Smooth muscle cell (in vitro differentiated cells): ENCODE measurements at regions not wholly inside any gene's neighbourhood (a gene's known extent, or its start where the extent isn't known, plus 50 kb on each side); places are given as distances from the start of the nearest gene placed in this dataset.

Experiments used
- DNase-seq: peaks from one replicate; lab custom pipeline; 2025; ENCODE audit not compliant: unreplicated experiment; lab: John Stamatoyannopoulos, UW
- H2AFZ ChIP-seq: fragments of 200-600 bp; sonication (generic); 2 replicates; pipeline ENCODE4 v1.6.0; 2016; ENCODE audit warnings: antibody characterized with exemption, low read depth, mild to moderate bottlenecking
- H3F3A ChIP-seq: fragments of 200-600 bp; sonication (generic); 2 replicates; pipeline ENCODE4 v1.6.0; 2017; ENCODE audit warnings: antibody characterized with exemption, low read depth
- H3K27ac ChIP-seq: fragments of 200-600 bp; sonication (generic); 2 replicates; pipeline ENCODE4 v1.5.1; 2016; ENCODE audit warnings: low read depth, mild to moderate bottlenecking
- H3K27me3 ChIP-seq: fragments of 200-600 bp; sonication (generic); 2 replicates; pipeline ENCODE4 v1.6.1; 2016; ENCODE audit warnings: low read depth, mild to moderate bottlenecking
- H3K36me3 ChIP-seq: fragments of 200-600 bp; sonication (generic); 2 replicates; pipeline ENCODE4 v1.5.1; 2016; ENCODE audit warnings: low read depth
- H3K4me1 ChIP-seq: fragments of 200-600 bp; sonication (generic); 2 replicates; pipeline ENCODE4 v1.5.1; 2016; ENCODE audit warnings: low read depth
- H3K4me2 ChIP-seq: fragments of 200-600 bp; sonication (generic); 2 replicates; pipeline ENCODE4 v1.6.0; 2016; ENCODE audit warnings: mild to moderate bottlenecking
- H3K4me3 ChIP-seq: fragments of 200-600 bp; sonication (generic); 2 replicates; pipeline ENCODE4 v1.5.1; 2016; ENCODE audit warnings: mild to moderate bottlenecking
- H3K79me2 ChIP-seq: fragments of 200-600 bp; sonication (generic); 2 replicates; pipeline ENCODE4 v1.6.0; 2016; ENCODE audit warnings: low read depth, mild to moderate bottlenecking
- H3K9ac ChIP-seq: fragments of 200-600 bp; sonication (generic); 2 replicates; pipeline ENCODE4 v1.6.0; 2016; ENCODE audit warnings: low read depth
- H3K9me3 ChIP-seq: fragments of 200-600 bp; sonication (generic); replicated peaks from 2 replicates; pipeline ENCODE4 v1.5.1; 2016; ENCODE audit warnings: low read depth
- H4K20me1 ChIP-seq: fragments of 200-600 bp; sonication (generic); 2 replicates; pipeline ENCODE4 v1.6.0; 2016; ENCODE audit warnings: low read depth
- WGBS: methylation state at CpG from one replicate; pipeline ENCODE4 v1.1.7; 2016; ENCODE audit warnings: low lambda C conversion rate; 5-methylcytosine and 5-hydroxymethylcytosine counted together
- TF ChIP-seq, protein P1 (sequence below): fragments of 200-600 bp; sonication (generic); IDR thresholded peaks from 2 replicates; pipeline ENCODE4 v1.5.1; 2017; ENCODE audit warnings: borderline replicate concordance, mild to moderate bottlenecking, antibody characterized with exemption; ENCODE audit not compliant: insufficient read depth, poor library complexity, severe bottlenecking

DNA sequence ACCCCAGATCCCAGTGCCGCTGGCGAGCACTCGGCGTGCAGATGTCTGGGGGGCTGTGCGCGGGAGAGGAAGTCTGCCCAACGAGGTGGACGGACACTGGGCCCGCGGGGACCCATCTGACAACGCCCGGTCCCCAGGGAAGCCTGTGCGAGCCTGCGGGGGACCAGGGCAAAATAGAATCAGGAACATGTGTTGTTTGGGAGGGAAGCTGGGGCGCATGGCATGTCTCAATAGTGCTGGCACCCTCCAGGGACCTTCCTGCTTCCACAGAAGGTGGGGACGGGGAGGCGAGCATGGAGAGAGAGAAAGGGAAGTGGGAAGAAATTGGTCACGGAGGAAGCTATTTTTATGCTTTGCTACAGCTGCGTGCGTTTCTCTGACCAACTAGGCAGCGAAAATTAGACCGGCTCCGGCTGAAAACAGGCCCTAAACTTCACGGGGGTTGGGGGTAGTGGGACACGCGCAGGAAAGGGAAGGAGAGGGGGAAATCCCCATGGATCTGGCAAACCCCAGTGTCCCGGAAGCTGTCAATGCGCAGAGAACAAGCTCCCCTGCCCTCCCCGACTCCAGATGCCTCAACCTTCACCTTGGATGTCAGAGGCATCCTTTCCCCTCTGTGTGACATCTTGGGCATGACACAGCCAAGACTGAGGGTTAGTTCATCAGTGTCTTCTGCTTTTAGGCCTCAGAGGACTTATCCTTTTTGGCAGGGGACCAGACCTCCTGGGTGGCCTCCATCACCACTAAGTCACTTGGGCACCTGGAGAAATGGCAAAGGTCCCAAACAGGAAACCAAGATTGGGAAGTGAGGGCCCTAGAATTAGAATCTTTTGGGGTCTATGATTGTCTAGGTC is 169.8 kb upstream of the BCOR start:
- TF ChIP-seq, protein P1, sequence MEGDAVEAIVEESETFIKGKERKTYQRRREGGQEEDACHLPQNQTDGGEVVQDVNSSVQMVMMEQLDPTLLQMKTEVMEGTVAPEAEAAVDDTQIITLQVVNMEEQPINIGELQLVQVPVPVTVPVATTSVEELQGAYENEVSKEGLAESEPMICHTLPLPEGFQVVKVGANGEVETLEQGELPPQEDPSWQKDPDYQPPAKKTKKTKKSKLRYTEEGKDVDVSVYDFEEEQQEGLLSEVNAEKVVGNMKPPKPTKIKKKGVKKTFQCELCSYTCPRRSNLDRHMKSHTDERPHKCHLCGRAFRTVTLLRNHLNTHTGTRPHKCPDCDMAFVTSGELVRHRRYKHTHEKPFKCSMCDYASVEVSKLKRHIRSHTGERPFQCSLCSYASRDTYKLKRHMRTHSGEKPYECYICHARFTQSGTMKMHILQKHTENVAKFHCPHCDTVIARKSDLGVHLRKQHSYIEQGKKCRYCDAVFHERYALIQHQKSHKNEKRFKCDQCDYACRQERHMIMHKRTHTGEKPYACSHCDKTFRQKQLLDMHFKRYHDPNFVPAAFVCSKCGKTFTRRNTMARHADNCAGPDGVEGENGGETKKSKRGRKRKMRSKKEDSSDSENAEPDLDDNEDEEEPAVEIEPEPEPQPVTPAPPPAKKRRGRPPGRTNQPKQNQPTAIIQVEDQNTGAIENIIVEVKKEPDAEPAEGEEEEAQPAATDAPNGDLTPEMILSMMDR, result no peak
- Histone ChIP-seq H3K27ac (no peak overlapping the region), H3K27me3 (no peaks in the 10 kb centered on the region), H3F3A (peaks cover under 1% of the 10 kb centered on the region), H3K4me3 (peak overlapping the region; percentile 52), H3K79me2 (no peaks in the 10 kb centered on the region), H3K4me1 (peaks cover 11% of the 10 kb centered on the region), H3K9me3 (no peaks in the 10 kb centered on the region), H4K20me1 (no peaks in the 10 kb centered on the region), H2AFZ (peak overlapping the region; percentile 91), H3K4me2 (peak overlapping the region; percentile 84), H3K36me3 (no peaks in the 10 kb centered on the region), H3K9ac (peak overlapping the region; percentile 41)
- 23% methylated on average over 29 of the region's 29 CpGs for WGBS
- peak; percentile 24 for DNase-seq

DNA sequence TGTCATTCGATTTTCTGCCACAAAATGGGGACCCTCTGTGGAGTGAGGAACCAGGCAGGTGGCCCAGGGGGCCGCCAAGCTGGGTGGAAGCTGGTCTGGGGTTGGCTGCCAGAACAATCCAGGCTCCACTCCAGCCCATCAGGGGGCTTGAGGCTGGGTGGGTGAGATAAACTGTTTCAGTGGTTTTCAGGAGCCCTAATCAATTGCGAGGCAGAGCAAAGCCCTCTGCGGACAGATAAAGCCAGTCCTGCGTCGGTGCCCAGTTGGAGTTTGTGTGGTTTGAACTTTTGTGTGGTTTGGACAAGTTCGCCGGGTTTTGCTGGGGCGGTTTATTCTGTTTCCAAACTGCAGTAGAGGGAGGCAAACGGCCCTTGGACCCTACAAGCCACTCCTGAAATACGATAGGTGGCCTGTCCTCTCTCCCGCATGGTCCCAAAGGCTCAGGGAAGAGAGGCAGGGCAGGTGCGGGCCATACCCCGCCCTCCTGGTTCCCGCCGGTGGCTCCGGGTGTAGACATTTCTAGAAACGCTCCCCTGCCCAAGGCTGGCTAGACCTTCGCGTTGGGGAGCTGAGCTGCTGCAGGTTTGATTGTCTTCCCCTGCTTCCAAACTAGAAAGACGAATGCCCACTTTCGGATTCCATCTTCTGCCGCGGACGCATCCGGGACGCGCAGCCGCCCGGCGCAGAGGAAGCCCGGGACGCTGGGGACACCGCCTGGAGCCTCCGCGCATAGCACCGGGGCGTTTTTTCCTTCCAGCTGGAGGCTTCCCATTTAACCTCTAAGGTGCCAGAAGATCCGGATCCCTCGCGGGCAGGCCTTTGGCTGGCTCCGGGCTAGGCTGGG is 169.0 kb upstream of the BCOR start:
- Histone ChIP-seq H4K20me1 (no peaks in the 10 kb centered on the region), H3K9me3 (no peaks in the 10 kb centered on the region), H3K4me1 (peaks cover 11% of the 10 kb centered on the region), H3K36me3 (no peaks in the 10 kb centered on the region), H3K4me2 (peak overlapping the region; percentile 84), H3K27ac (no peak overlapping the region), H3K27me3 (no peaks in the 10 kb centered on the region), H3K79me2 (no peaks in the 10 kb centered on the region), H3F3A (peaks cover 8% of the 10 kb centered on the region), H3K4me3 (peak overlapping the region; percentile 52), H2AFZ (peak overlapping the region; percentile 91), H3K9ac (peak overlapping the region; percentile 41)
- peak; percentile 47 for DNase-seq
- TF ChIP-seq, protein P1, result peak; percentile 76
- 15% methylated on average over 42 of the region's 42 CpGs for WGBS

DNA sequence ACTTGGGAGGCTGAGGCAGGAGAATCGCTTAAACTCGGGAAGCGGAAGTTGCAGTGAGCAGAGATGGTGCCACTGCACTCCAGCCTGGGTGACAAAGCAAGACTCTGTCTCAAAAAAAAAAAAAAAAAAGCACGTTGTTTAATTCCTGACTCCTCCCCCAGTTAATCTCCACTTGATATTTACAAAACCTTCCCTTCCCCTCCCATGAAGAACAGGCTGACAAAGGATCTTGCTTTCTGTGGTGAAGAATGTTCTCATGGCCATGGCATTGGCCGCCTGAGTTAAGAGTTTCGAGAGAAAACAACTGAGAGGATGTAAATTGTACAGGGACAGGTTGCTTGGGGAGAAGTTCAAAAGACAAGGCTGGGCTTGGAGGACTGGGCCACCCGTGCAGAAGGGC is 168.2 kb upstream of the BCOR start:
- Histone ChIP-seq H3K4me3 (no peak overlapping the region), H3F3A (peaks cover 8% of the 10 kb centered on the region), H3K27ac (no peak overlapping the region), H3K36me3 (no peaks in the 10 kb centered on the region), H3K79me2 (no peaks in the 10 kb centered on the region), H3K4me1 (peaks cover 11% of the 10 kb centered on the region), H3K27me3 (no peaks in the 10 kb centered on the region), H3K4me2 (no peak overlapping the region), H2AFZ (no peak overlapping the region), H4K20me1 (no peaks in the 10 kb centered on the region), H3K9me3 (no peaks in the 10 kb centered on the region), H3K9ac (no peak overlapping the region)
- 77% methylated on average over 7 of the region's 7 CpGs for WGBS
- no peak for DNase-seq
- TF ChIP-seq, protein P1, result no peak
